GM23338 (cell line): ENCODE measurements at regions not wholly inside any gene's neighbourhood (a gene's known extent, or its start where the extent isn't known, plus 50 kb on each side); places are given as distances from the start of the nearest gene placed in this dataset.

Experiments used
- ATAC-seq: fragments of 200-7000 bp; cut with Tn5 transposase; 3 replicates; pipeline ENCODE4 v1.9.1; 2020
- DNase-seq: peaks from one replicate; pipeline ENCODE4 v3.0.0-alpha.2; 2015; ENCODE audit warnings: low spot score
- H2AFZ ChIP-seq: fragments of 200-600 bp; sonication (generic); 2 replicates; pipeline ENCODE4 v1.8.0; 2016; ENCODE audit warnings: antibody characterized with exemption, mild to moderate bottlenecking, moderate library complexity
- H3F3A ChIP-seq: fragments of 200-600 bp; sonication (generic); replicated peaks from 2 replicates; pipeline ENCODE4 v1.8.0; 2017; ENCODE audit warnings: antibody characterized with exemption, mixed run types, low read depth
- H3K27ac ChIP-seq: fragments of 200-600 bp; sonication (generic); 2 replicates; pipeline ENCODE4 v1.6.1; 2016; ENCODE audit warnings: low read depth
- H3K27me3 ChIP-seq: fragments of 200-600 bp; sonication (generic); 2 replicates; pipeline ENCODE4 v1.8.0; 2016; ENCODE audit warnings: mild to moderate bottlenecking, mixed run types, moderate library complexity; ENCODE audit not compliant: insufficient read depth
- H3K36me3 ChIP-seq: fragments of 200-600 bp; sonication (generic); 2 replicates; pipeline ENCODE4 v1.8.0; 2016; ENCODE audit warnings: mild to moderate bottlenecking; ENCODE audit not compliant: insufficient read depth
- H3K4me1 ChIP-seq: fragments of 200-600 bp; sonication (generic); 2 replicates; pipeline ENCODE4 v1.8.0; 2016; ENCODE audit warnings: mild to moderate bottlenecking, moderate library complexity; ENCODE audit not compliant: insufficient read depth
- H3K4me2 ChIP-seq: fragments of 200-600 bp; sonication (generic); 2 replicates; pipeline ENCODE4 v1.7.1; 2017; ENCODE audit warnings: mixed run types
- H3K4me3 ChIP-seq: fragments of 200-600 bp; sonication (generic); 2 replicates; pipeline ENCODE4 v1.6.1; 2016; ENCODE audit warnings: mixed run types
- H3K79me2 ChIP-seq: fragments of 200-600 bp; sonication (generic); replicated peaks from 2 replicates; pipeline ENCODE4 v1.8.0; 2017; ENCODE audit warnings: mild to moderate bottlenecking; ENCODE audit not compliant: insufficient read depth
- H3K9me2 ChIP-seq: fragments of 200-600 bp; sonication (generic); 2 replicates; pipeline ENCODE4 v1.8.0; 2017; ENCODE audit not compliant: insufficient read depth
- H4K20me1 ChIP-seq: fragments of 200-600 bp; sonication (generic); replicated peaks from 2 replicates; pipeline ENCODE4 v1.8.0; 2017; ENCODE audit warnings: mild to moderate bottlenecking; ENCODE audit not compliant: insufficient read depth
- H3K27ac Mint-ChIP-seq: 2 replicates; pipeline ENCODE4 v1.8.0; 2020; ENCODE audit warnings: inconsistent platforms, mild to moderate bottlenecking, moderate library complexity, mixed read lengths
- H3K27me3 Mint-ChIP-seq: 3 replicates; pipeline ENCODE4 v1.8.0; 2022; ENCODE audit warnings: low read depth, mild to moderate bottlenecking, moderate library complexity, mixed read lengths, inconsistent platforms; ENCODE audit not compliant: insufficient read depth, poor library complexity
- H3K36me3 Mint-ChIP-seq: 3 replicates; pipeline ENCODE4 v1.8.0; 2021; ENCODE audit warnings: low read depth, mild to moderate bottlenecking, inconsistent platforms, moderate library complexity, mixed read lengths
- H3K4me1 Mint-ChIP-seq: 3 replicates; pipeline ENCODE4 v1.8.0; 2020; ENCODE audit warnings: mild to moderate bottlenecking, inconsistent platforms, mixed read lengths
- H3K4me3 Mint-ChIP-seq: 3 replicates; pipeline ENCODE4 v1.8.0; 2021; ENCODE audit warnings: moderate library complexity, mild to moderate bottlenecking, inconsistent platforms, mixed read lengths
- H3K9me3 Mint-ChIP-seq: 3 replicates; pipeline ENCODE4 v1.8.0; 2020; ENCODE audit warnings: moderate library complexity, mild to moderate bottlenecking, inconsistent platforms, mixed read lengths
- CREB1 ChIP-seq: fragments of 250-450 bp; sonication (Bioruptor Pico); IDR thresholded peaks from 2 replicates; pipeline ENCODE4 v1.5.0; 2020; ENCODE audit warnings: low read depth, mild to moderate bottlenecking, moderate library complexity
- CTCF ChIP-seq, 2 experiments: fragments of 200-600 bp in 1 of 2; sonication (generic) in 1 of 2; conservative IDR thresholded peaks; 2 replicates each; pipeline versions ENCODE4 v1.5.1 to v1.6.1; 2016 to 2017; ENCODE audit warnings: antibody characterized with exemption in 2 of 2, low read depth in 2 of 2, mild to moderate bottlenecking in 2 of 2, moderate library complexity in 1 of 2
- ETS1 ChIP-seq: IDR thresholded peaks from 2 replicates; pipeline ENCODE4 v1.6.1; 2016; ENCODE audit warnings: antibody characterized with exemption
- EZH2 ChIP-seq: fragments of 200-600 bp; sonication (generic); IDR thresholded peaks from one replicate; pipeline ENCODE4 v1.8.0; 2017; ENCODE audit warnings: antibody characterized with exemption, mild to moderate bottlenecking, low read depth; ENCODE audit not compliant: unreplicated experiment
- EZH2phosphoT487 ChIP-seq: fragments of 200-600 bp; sonication (generic); IDR thresholded peaks from one replicate; pipeline ENCODE4 v1.8.1; 2018; ENCODE audit warnings: antibody characterized with exemption; ENCODE audit not compliant: unreplicated experiment
- JUNB ChIP-seq: IDR thresholded peaks from one replicate; pipeline ENCODE4 v1.6.1; 2016; ENCODE audit warnings: antibody characterized with exemption; ENCODE audit not compliant: unreplicated experiment
- NANOG ChIP-seq: IDR thresholded peaks from 2 replicates; pipeline ENCODE4 v1.6.1; 2016; ENCODE audit warnings: antibody characterized with exemption, borderline replicate concordance
- POLR2AphosphoS5 ChIP-seq: IDR thresholded peaks from 2 replicates; pipeline ENCODE4 v1.6.1; 2016; ENCODE audit warnings: antibody characterized with exemption, low read depth
- REST ChIP-seq: IDR thresholded peaks from one replicate; pipeline ENCODE4 v1.6.1; 2018; ENCODE audit warnings: antibody characterized with exemption; ENCODE audit not compliant: unreplicated experiment
- STAT1 ChIP-seq: IDR thresholded peaks from one replicate; pipeline ENCODE4 v1.6.1; 2016; ENCODE audit warnings: antibody characterized with exemption; ENCODE audit not compliant: unreplicated experiment
- ZNF114 ChIP-seq: fragments of 250-450 bp; sonication (Bioruptor Pico); IDR thresholded peaks from 2 replicates; pipeline ENCODE4 v1.5.0; 2020; ENCODE audit warnings: mild to moderate bottlenecking, moderate library complexity
- ZNF331 ChIP-seq: fragments of 250-450 bp; sonication (Bioruptor Pico); IDR thresholded peaks from 2 replicates; pipeline ENCODE4 v1.5.0; 2020; ENCODE audit warnings: low read depth, mild to moderate bottlenecking, moderate library complexity
- ZNF462 ChIP-seq: fragments of 250-450 bp; sonication (Bioruptor Pico); IDR thresholded peaks from 2 replicates; pipeline ENCODE4 v1.5.0; 2020; ENCODE audit warnings: mild to moderate bottlenecking, moderate library complexity

GRCh38 chr6:22959571-22959970 lies 390.2 kb downstream of the HDGFL1 start:
- ATAC-seq, result no peak

More at GRCh38 chr6:22959571-22959970, 390.2 kb downstream of the HDGFL1 start:
- no peak overlapping the region for H3K27ac ChIP-seq
- no peak overlapping the region for H3K4me3 ChIP-seq
- no peaks in the 10 kb centered on the region for H3K27me3 ChIP-seq
- no peak for TF ChIP-seq STAT1
- no peak for TF ChIP-seq EZH2
- TF ChIP-seq JUNB, result no peak
- TF ChIP-seq ZNF331 (CRISPR knock-in tag), result no peak
- TF ChIP-seq ZNF462 (CRISPR knock-in tag), result no peak
- no peak for TF ChIP-seq REST
- TF ChIP-seq CTCF (conservative IDR thresholded peaks at IDR 0.05; ENCODE audit: low read depth in 2 of 2), result no peak
- TF ChIP-seq ZNF114 (CRISPR knock-in tag), result no peak
- TF ChIP-seq EZH2phosphoT487, result no peak
- no peak for TF ChIP-seq CREB1 (CRISPR knock-in tag)
- TF ChIP-seq ETS1, result no peak
- TF ChIP-seq NANOG, result no peak
- no peak for TF ChIP-seq POLR2AphosphoS5
- no peak overlapping the region for H3K27ac Mint-ChIP-seq
- H3K79me2 ChIP-seq, result no peaks in the 10 kb centered on the region
- H3K4me1 ChIP-seq, result no peaks in the 10 kb centered on the region
- DNase-seq, result no peak
- no peak overlapping the region for H3K4me2 ChIP-seq
- no peaks in the 10 kb centered on the region for H4K20me1 ChIP-seq
- H3F3A ChIP-seq, result no peaks in the 10 kb centered on the region
- H3K27me3 Mint-ChIP-seq, result no peaks in the 10 kb centered on the region
- H3K4me3 Mint-ChIP-seq, result no peak overlapping the region
- no peaks in the 10 kb centered on the region for H3K36me3 ChIP-seq
- no peaks in the 10 kb centered on the region for H3K9me3 Mint-ChIP-seq
- H2AFZ ChIP-seq, result no peak overlapping the region
- no peaks in the 10 kb centered on the region for H3K36me3 Mint-ChIP-seq
- H3K4me1 Mint-ChIP-seq, result peaks cover 13% of the 10 kb centered on the region
- H3K9me2 ChIP-seq, result 0 out of 2 replicates have a peak, but pooled peaks cover 11% of the 10 kb centered on the region
